ENCODE measurements at regions not wholly inside any gene's neighbourhood (a gene's known extent, or its start where the extent isn't known, plus 50 kb on each side); places are given as distances from the start of the nearest gene placed in this dataset.

DNA sequence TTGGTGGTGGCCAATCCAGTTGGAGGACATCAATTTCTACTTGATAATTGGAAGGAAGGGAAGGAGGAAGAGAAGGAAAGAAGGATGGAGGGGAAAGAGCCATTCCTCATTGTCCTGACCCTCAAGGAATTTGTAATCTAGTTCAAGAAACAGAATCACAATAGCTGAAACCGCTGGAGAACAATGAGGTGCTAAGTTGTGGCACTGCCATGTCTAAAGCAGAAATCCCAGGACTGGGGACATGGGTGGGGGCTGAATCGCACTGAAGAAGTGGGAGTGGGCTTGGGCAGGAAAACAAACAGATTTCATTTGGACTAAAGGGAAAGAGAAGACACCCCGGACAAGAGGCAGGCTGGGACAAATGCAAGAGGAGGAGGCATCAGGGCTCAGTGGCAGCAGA, 183.6 kb downstream of the UACA start:
- TF ChIP-seq, protein P1, sequence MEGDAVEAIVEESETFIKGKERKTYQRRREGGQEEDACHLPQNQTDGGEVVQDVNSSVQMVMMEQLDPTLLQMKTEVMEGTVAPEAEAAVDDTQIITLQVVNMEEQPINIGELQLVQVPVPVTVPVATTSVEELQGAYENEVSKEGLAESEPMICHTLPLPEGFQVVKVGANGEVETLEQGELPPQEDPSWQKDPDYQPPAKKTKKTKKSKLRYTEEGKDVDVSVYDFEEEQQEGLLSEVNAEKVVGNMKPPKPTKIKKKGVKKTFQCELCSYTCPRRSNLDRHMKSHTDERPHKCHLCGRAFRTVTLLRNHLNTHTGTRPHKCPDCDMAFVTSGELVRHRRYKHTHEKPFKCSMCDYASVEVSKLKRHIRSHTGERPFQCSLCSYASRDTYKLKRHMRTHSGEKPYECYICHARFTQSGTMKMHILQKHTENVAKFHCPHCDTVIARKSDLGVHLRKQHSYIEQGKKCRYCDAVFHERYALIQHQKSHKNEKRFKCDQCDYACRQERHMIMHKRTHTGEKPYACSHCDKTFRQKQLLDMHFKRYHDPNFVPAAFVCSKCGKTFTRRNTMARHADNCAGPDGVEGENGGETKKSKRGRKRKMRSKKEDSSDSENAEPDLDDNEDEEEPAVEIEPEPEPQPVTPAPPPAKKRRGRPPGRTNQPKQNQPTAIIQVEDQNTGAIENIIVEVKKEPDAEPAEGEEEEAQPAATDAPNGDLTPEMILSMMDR (IDR thresholded peaks at IDR 0.05 in 2 of 3, conservative IDR thresholded peaks at IDR 0.05 in 1 of 3; ENCODE audit: control insufficient read depth in 2 of 3, extremely low read depth in 1 of 3, insufficient read depth in 1 of 3, low read depth in 3 of 3, low read length in 3 of 3): no peak
- TF ChIP-seq CEBPB (IDR thresholded peaks at IDR 0.05; ENCODE audit: borderline replicate concordance in 1 of 2, low read depth in 2 of 2, low read length in 2 of 2) (no peak), POLR2A (IDR thresholded peaks at IDR 0.05; ENCODE audit: low read depth, low read length) (no peak), HCFC1 (IDR thresholded peaks at IDR 0.05; ENCODE audit: low read length) (no peak), NFXL1 (IDR thresholded peaks at IDR 0.05; ENCODE audit: borderline replicate concordance) (no peak), ATF7 (IDR thresholded peaks at IDR 0.05; ENCODE audit: low read depth) (no peak), CREB1 (IDR thresholded peaks at IDR 0.05; ENCODE audit: low read depth) (no peak), EZH2 (IDR thresholded peaks at IDR 0.05; ENCODE audit: borderline replicate concordance, control insufficient read depth, low read depth, low read length) (no peak)
- TF ChIP-seq, protein P2, sequence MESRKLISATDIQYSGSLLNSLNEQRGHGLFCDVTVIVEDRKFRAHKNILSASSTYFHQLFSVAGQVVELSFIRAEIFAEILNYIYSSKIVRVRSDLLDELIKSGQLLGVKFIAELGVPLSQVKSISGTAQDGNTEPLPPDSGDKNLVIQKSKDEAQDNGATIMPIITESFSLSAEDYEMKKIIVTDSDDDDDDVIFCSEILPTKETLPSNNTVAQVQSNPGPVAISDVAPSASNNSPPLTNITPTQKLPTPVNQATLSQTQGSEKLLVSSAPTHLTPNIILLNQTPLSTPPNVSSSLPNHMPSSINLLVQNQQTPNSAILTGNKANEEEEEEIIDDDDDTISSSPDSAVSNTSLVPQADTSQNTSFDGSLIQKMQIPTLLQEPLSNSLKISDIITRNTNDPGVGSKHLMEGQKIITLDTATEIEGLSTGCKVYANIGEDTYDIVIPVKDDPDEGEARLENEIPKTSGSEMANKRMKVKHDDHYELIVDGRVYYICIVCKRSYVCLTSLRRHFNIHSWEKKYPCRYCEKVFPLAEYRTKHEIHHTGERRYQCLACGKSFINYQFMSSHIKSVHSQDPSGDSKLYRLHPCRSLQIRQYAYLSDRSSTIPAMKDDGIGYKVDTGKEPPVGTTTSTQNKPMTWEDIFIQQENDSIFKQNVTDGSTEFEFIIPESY (IDR thresholded peaks at IDR 0.05): no peak
- TF ChIP-seq, protein P3, sequence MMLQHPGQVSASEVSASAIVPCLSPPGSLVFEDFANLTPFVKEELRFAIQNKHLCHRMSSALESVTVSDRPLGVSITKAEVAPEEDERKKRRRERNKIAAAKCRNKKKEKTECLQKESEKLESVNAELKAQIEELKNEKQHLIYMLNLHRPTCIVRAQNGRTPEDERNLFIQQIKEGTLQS (IDR thresholded peaks at IDR 0.05; ENCODE audit: borderline replicate concordance, extremely low read depth, low read depth, low read length): no peak
